Caco-2 (cell line): ENCODE measurements at regions not wholly inside any gene's neighbourhood (a gene's known extent, or its start where the extent isn't known, plus 50 kb on each side); places are given as distances from the start of the nearest gene placed in this dataset.

Experiments
- BruUV-seq: library from RNA; stranded (reverse); fragments of 400-500 nt; replicated peaks from 2 replicates; lab custom pipeline; 2021; lab: Mats Ljungman, UMichigan
- CTCF ChIA-PET: fragments of 300-600 bp; sonication (Branson Sonifier 250); formaldehyde crosslinking; loops from one replicate; lab custom pipeline; 2022; ENCODE audit warnings: antibody characterized with exemption; lab: Charles Lee
- POLR2A ChIA-PET: fragments of 300-600 bp; sonication (Branson Sonifier 250); formaldehyde crosslinking; loops from one replicate; lab custom pipeline; 2022; ENCODE audit warnings: antibody characterized with exemption; lab: Charles Lee
- DNase-seq, 2 experiments: peaks; one replicate each; pipeline versions ENCODE4 v3.0.0 to v3.0.0-alpha.2; 2020 to 2022
- H3K27me3 ChIP-seq: replicated peaks from 2 replicates; pipeline ENCODE4 v1.6.0; 2011; ENCODE audit warnings: low read length; ENCODE audit not compliant: control insufficient read depth, insufficient read depth
- H3K36me3 ChIP-seq: 2 replicates; pipeline ENCODE4 v1.5.1; 2011; ENCODE audit warnings: low read length; ENCODE audit not compliant: control insufficient read depth, insufficient read depth
- H3K4me1 ChIP-seq: fragments of 250-450 bp; sonication (Bioruptor Pico); 2 replicates; pipeline ENCODE4 v1.5.1; 2020; ENCODE audit warnings: mild to moderate bottlenecking
- H3K4me3 ChIP-seq: 2 replicates; pipeline ENCODE4 v1.5.1; 2011; ENCODE audit warnings: low read depth, mild to moderate bottlenecking, control low read depth, low read length
- H3K9me3 ChIP-seq: fragments of 250-450 bp; sonication (Bioruptor Pico); 2 replicates; pipeline ENCODE4 v1.5.1; 2020; ENCODE audit warnings: mild to moderate bottlenecking, moderate library complexity
- H3K27ac Mint-ChIP-seq: one replicate; pipeline ENCODE4 v1.8.0; 2022; ENCODE audit warnings: mixed read lengths; ENCODE audit not compliant: unreplicated experiment
- H3K27me3 Mint-ChIP-seq: one replicate; pipeline ENCODE4 v1.8.0; 2022; ENCODE audit warnings: mixed read lengths; ENCODE audit not compliant: insufficient read depth, unreplicated experiment
- H3K36me3 Mint-ChIP-seq: one replicate; pipeline ENCODE4 v1.8.0; 2022; ENCODE audit warnings: mild to moderate bottlenecking, mixed read lengths; ENCODE audit not compliant: insufficient read depth, unreplicated experiment
- H3K4me1 Mint-ChIP-seq: one replicate; pipeline ENCODE4 v1.8.0; 2022; ENCODE audit warnings: low read depth, mixed read lengths; ENCODE audit not compliant: unreplicated experiment
- H3K4me3 Mint-ChIP-seq: one replicate; pipeline ENCODE4 v1.8.0; 2022; ENCODE audit warnings: mild to moderate bottlenecking, moderate library complexity, mixed read lengths; ENCODE audit not compliant: unreplicated experiment
- H3K9me3 Mint-ChIP-seq: one replicate; pipeline ENCODE4 v1.8.0; 2022; ENCODE audit warnings: mixed read lengths; ENCODE audit not compliant: unreplicated experiment
- CTCF ChIP-seq, 2 experiments: fragments of 200-600 bp in 1 of 2; IDR thresholded peaks; 1 replicate in 1 of 2; 2 replicates in 1 of 2; pipeline versions ENCODE4 v1.5.1 to v1.8.0; 2011 to 2022; ENCODE audit warnings: antibody characterized with exemption in 1 of 2, control low read depth in 1 of 2, inconsistent platforms in 1 of 2, low read depth in 1 of 2, low read length in 1 of 2, mild to moderate bottlenecking in 1 of 2, moderate library complexity in 1 of 2; ENCODE audit not compliant: insufficient read depth in 1 of 2, severe bottlenecking in 1 of 2, unreplicated experiment in 1 of 2
- intact Hi-C: fragments of 100-400 bp; cut with micrococcal nuclease; formaldehyde crosslinking; loops from one replicate; pipeline ENCODE4 v1.10.0; 2022; ENCODE audit not compliant: unreplicated experiment

GRCh38 chr16:86852135-86852534 lies 273.8 kb downstream of the FOXL1 start:
- Histone ChIP-seq H3K27me3 (no peaks in the 10 kb centered on the region), H3K36me3 (no peaks in the 10 kb centered on the region), H3K9me3 (0 out of 2 replicates have a peak, but pooled peaks cover 3% of the 10 kb centered on the region), H3K4me1 (0 out of 2 replicates have a peak, but pooled peaks cover 7% of the 10 kb centered on the region), H3K4me3 (no peak overlapping the region)
- CTCF ChIA-PET, result no interaction called here
- no peak overlapping the region for H3K27ac Mint-ChIP-seq
- POLR2A ChIA-PET, result no interaction called here
- H3K4me3 Mint-ChIP-seq, result no peak overlapping the region
- no peaks in the 10 kb centered on the region for H3K9me3 Mint-ChIP-seq
- DNase-seq, result no peak
- intact Hi-C loops, result no loop called here
- no peaks in the 10 kb centered on the region for H3K27me3 Mint-ChIP-seq
- TF ChIP-seq CTCF (IDR thresholded peaks at IDR 0.05; ENCODE audit: insufficient read depth in 1 of 2, low read depth in 1 of 2, low read length in 1 of 2, severe bottlenecking in 1 of 2, unreplicated experiment in 1 of 2), result no peak
- H3K4me1 Mint-ChIP-seq, result no peaks in the 10 kb centered on the region
- H3K36me3 Mint-ChIP-seq, result no peaks in the 10 kb centered on the region
- BruUV-seq, result no TSS peak

- Histone ChIP-seq H3K36me3 (no peaks in the 10 kb centered on the region), H3K9me3 (peaks cover 9% of the 10 kb centered on the region; the same call in 1 of the 2 replicates), H3K4me1 (0 out of 2 replicates have a peak, but pooled peaks cover 7% of the 10 kb centered on the region), H3K27me3 (no peaks in the 10 kb centered on the region), H3K4me3 (no peak overlapping the region)
- POLR2A ChIA-PET, result no interaction called here
- Mint-ChIP-seq H3K36me3 (no peaks in the 10 kb centered on the region), H3K4me3 (no peak overlapping the region), H3K27ac (no peak overlapping the region), H3K27me3 (no peaks in the 10 kb centered on the region), H3K4me1 (no peaks in the 10 kb centered on the region), H3K9me3 (no peaks in the 10 kb centered on the region)
- CTCF ChIA-PET, result no interaction called here
- DNase-seq, result no peak
- no peak for TF ChIP-seq CTCF (IDR thresholded peaks at IDR 0.05; ENCODE audit: insufficient read depth in 1 of 2, low read depth in 1 of 2, low read length in 1 of 2, severe bottlenecking in 1 of 2, unreplicated experiment in 1 of 2)
- no TSS peak for BruUV-seq
- intact Hi-C loops, result no loop called here
Measured at GRCh38 chr16:86854058-86854621, 275.8 kb downstream of the FOXL1 start.

DNA sequence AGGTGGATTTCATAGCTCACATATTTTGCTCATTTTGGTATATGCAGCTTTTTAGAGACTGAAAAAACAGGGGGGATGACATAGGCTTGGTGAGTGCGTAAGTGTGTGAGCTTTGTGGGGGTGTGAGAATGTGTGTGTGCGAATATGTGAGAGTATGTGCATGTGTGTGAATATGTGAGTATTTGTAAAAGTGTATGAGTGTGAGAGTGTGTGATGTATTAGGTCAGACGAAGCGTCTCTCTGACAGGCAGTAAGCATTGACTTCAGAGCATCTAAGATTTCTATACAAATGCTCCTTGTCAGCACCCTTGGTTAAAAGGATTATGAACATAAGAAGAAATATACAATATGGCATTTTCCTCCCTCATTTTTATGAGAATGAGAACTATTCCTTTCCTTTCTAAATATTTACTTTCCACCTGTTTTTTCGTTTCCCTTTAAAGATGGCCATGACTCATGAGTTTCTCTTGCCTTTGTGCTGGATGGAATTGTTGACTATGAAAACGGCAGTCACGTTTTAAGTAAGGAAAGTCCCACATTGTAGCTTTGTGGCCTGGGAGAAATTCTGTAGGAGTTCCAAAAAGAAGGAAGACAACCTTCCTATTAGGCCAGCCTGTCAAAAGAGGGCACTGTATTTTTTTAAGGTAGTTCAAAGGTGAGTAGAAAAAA lies 276.4 kb downstream of the FOXL1 start:
- no peak for DNase-seq
- no TSS peak for BruUV-seq
- Mint-ChIP-seq H3K27me3 (no peaks in the 10 kb centered on the region), H3K36me3 (no peaks in the 10 kb centered on the region), H3K27ac (no peak overlapping the region), H3K4me3 (no peak overlapping the region), H3K4me1 (no peaks in the 10 kb centered on the region), H3K9me3 (no peaks in the 10 kb centered on the region)
- H3K9me3 ChIP-seq, result peaks cover 9% of the 10 kb centered on the region; the same call in 1 of the 2 replicates
- ChIA-PET POLR2A (no interaction called here), CTCF (no interaction called here)
- no peak overlapping the region for H3K4me3 ChIP-seq
- TF ChIP-seq CTCF (IDR thresholded peaks at IDR 0.05; ENCODE audit: insufficient read depth in 1 of 2, low read depth in 1 of 2, low read length in 1 of 2, severe bottlenecking in 1 of 2, unreplicated experiment in 1 of 2), result no peak
- H3K4me1 ChIP-seq, result 0 out of 2 replicates have a peak, but pooled peaks cover 7% of the 10 kb centered on the region
- intact Hi-C loops, result no loop called here
- no peaks in the 10 kb centered on the region for H3K27me3 ChIP-seq
- no peaks in the 10 kb centered on the region for H3K36me3 ChIP-seq
